Stomach (tissue), 4 donors: ENCODE measurements at regions not wholly inside any gene's neighbourhood (a gene's known extent, or its start where the extent isn't known, plus 50 kb on each side); places are given as distances from the start of the nearest gene placed in this dataset.

Source experiments
- CTCF ChIP-seq, 7 experiments: fragments of 450-650 bp in 4 of 7; fragments of 200-600 bp in 3 of 7; sonication (generic) in 3 of 7; IDR thresholded peaks; one replicate each; pipeline ENCODE4 v1.5.1; 2016 to 2019; ENCODE audit warnings: antibody characterized with exemption in 7 of 7, control low read depth in 2 of 7, mild to moderate bottlenecking in 1 of 7
- EP300 ChIP-seq: sonication (generic); formaldehyde crosslinking; IDR thresholded peaks from one replicate; pipeline ENCODE4 v1.6.1; 2017; ENCODE audit warnings: antibody characterized with exemption

GRCh38 chr5:163755505-163755904 is 250.1 kb downstream of the MAT2B start:
- TF ChIP-seq CTCF (IDR thresholded peaks at IDR 0.05) (no peak), EP300 (no peak)
